H9 (cell line): ENCODE measurements at regions not wholly inside any gene's neighbourhood (a gene's known extent, or its start where the extent isn't known, plus 50 kb on each side); places are given as distances from the start of the nearest gene placed in this dataset.
"Not testable (repeated sequence)": the region's sequence is repeated elsewhere in the genome, so short reads cannot be mapped to it uniquely, and the experiment has no call there.

Source experiments
- DNase-seq: peaks from one replicate; pipeline ENCODE4 v3.0.0-alpha.2; 2017
- H2AFZ ChIP-seq: one replicate; pipeline ENCODE4 v1.6.1; 2013; ENCODE audit warnings: mild to moderate bottlenecking, low read length, control low read depth, moderate library complexity
- H2AK5ac ChIP-seq: 2 replicates; pipeline ENCODE4 v1.6.1; 2013; ENCODE audit warnings: low read length, control low read depth, mixed read lengths; ENCODE audit not compliant: insufficient read length
- H2BK120ac ChIP-seq: one replicate; pipeline ENCODE4 v1.6.1; 2013; ENCODE audit warnings: low read depth, mild to moderate bottlenecking, low read length, control low read depth, inconsistent platforms; ENCODE audit not compliant: poor library complexity, severe bottlenecking
- H2BK12ac ChIP-seq: 2 replicates; pipeline ENCODE4 v1.6.1; 2013; ENCODE audit warnings: low read length, control low read depth, mixed read lengths, low read depth; ENCODE audit not compliant: insufficient read length
- H2BK15ac ChIP-seq: 2 replicates; pipeline ENCODE4 v1.6.1; 2013; ENCODE audit warnings: low read depth, low read length, control low read depth
- H2BK20ac ChIP-seq: one replicate; pipeline ENCODE4 v1.6.1; 2013; ENCODE audit warnings: low read depth, mild to moderate bottlenecking, low read length, control low read depth, inconsistent platforms; ENCODE audit not compliant: poor library complexity, severe bottlenecking
- H2BK5ac ChIP-seq: 2 replicates; pipeline ENCODE4 v1.6.1; 2013; ENCODE audit warnings: low read length, control low read depth, mixed read lengths; ENCODE audit not compliant: insufficient read length
- H3K14ac ChIP-seq: 2 replicates; pipeline ENCODE4 v1.6.1; 2013; ENCODE audit warnings: low read length, control low read depth; ENCODE audit not compliant: insufficient read depth
- H3K18ac ChIP-seq: 2 replicates; pipeline ENCODE4 v1.6.1; 2013; ENCODE audit warnings: low read depth, mild to moderate bottlenecking, mixed read lengths, low read length, control low read depth; ENCODE audit not compliant: insufficient read length
- H3K23ac ChIP-seq: 2 replicates; pipeline ENCODE4 v1.6.1; 2013; ENCODE audit warnings: low read length, control low read depth, mixed read lengths, low read depth; ENCODE audit not compliant: insufficient read length
- H3K23me2 ChIP-seq: 2 replicates; pipeline ENCODE4 v1.6.1; 2013; ENCODE audit warnings: low read depth, mild to moderate bottlenecking, mixed read lengths, low read length, control low read depth; ENCODE audit not compliant: insufficient read length, poor library complexity, severe bottlenecking
- H3K27ac ChIP-seq: 2 replicates; pipeline ENCODE4 v1.5.1; 2013; ENCODE audit warnings: low read length, control low read depth, mixed read lengths, low read depth; ENCODE audit not compliant: insufficient read length
- H3K27me3 ChIP-seq: 2 replicates; pipeline ENCODE4 v1.6.1; 2013; ENCODE audit warnings: low read length, control low read depth, inconsistent platforms; ENCODE audit not compliant: insufficient read depth
- H3K4ac ChIP-seq: 2 replicates; pipeline ENCODE4 v1.6.1; 2013; ENCODE audit warnings: low read depth, mild to moderate bottlenecking, control low read depth, inconsistent platforms, low read length, moderate library complexity
- H3K4me1 ChIP-seq: 2 replicates; pipeline ENCODE4 v1.6.1; 2013; ENCODE audit warnings: low read length, control low read depth, inconsistent platforms; ENCODE audit not compliant: insufficient read depth
- H3K4me2 ChIP-seq: 2 replicates; pipeline ENCODE4 v1.6.1; 2013; ENCODE audit warnings: low read length, control low read depth, mixed read lengths; ENCODE audit not compliant: insufficient read length, insufficient read depth
- H3K56ac ChIP-seq: 2 replicates; pipeline ENCODE4 v1.6.1; 2013; ENCODE audit warnings: low read depth, mild to moderate bottlenecking, mixed read lengths, low read length, control low read depth; ENCODE audit not compliant: insufficient read length
- H3K79me1 ChIP-seq: 2 replicates; pipeline ENCODE4 v1.6.1; 2013; ENCODE audit warnings: low read depth, mild to moderate bottlenecking, moderate library complexity, low read length, control low read depth, inconsistent platforms; ENCODE audit not compliant: insufficient read depth, poor library complexity, severe bottlenecking
- H3K79me2 ChIP-seq: 2 replicates; pipeline ENCODE4 v1.6.1; 2013; ENCODE audit warnings: low read length, control low read depth, inconsistent platforms; ENCODE audit not compliant: insufficient read depth
- H3K9ac ChIP-seq: 2 replicates; pipeline ENCODE4 v1.6.1; 2013; ENCODE audit warnings: low read length, control low read depth, mixed read lengths; ENCODE audit not compliant: insufficient read length; ENCODE audit errors: extremely low read depth
- H3K9me3 ChIP-seq: one replicate; pipeline ENCODE4 v1.6.1; 2013; ENCODE audit warnings: low read depth, low read length, inconsistent platforms; ENCODE audit not compliant: control insufficient read depth
- H3T11ph ChIP-seq: one replicate; pipeline ENCODE4 v1.6.1; 2013; ENCODE audit warnings: mild to moderate bottlenecking, low read length, control low read depth, inconsistent platforms
- H4K20me1 ChIP-seq: one replicate; pipeline ENCODE4 v1.6.1; 2013; ENCODE audit not compliant: control insufficient read depth, insufficient read length, insufficient read depth
- H4K5ac ChIP-seq: 2 replicates; pipeline ENCODE4 v1.6.1; 2013; ENCODE audit warnings: low read depth, mild to moderate bottlenecking, mixed read lengths, low read length, control low read depth; ENCODE audit not compliant: insufficient read length
- H4K8ac ChIP-seq: replicated peaks from 2 replicates; pipeline ENCODE4 v1.6.1; 2013; ENCODE audit warnings: low read length, control low read depth, mixed read lengths, low read depth; ENCODE audit not compliant: insufficient read length
- H4K91ac ChIP-seq: 2 replicates; pipeline ENCODE4 v1.6.1; 2013; ENCODE audit warnings: low read depth, mild to moderate bottlenecking, moderate library complexity, mixed read lengths, low read length, control low read depth; ENCODE audit not compliant: insufficient read length
- H3K27ac Mint-ChIP-seq, 3 experiments: 2 replicates in 2 of 3; 3 replicates in 1 of 3; pipeline ENCODE4 v1.8.0; 2020 to 2021; ENCODE audit warnings: mixed read lengths in 3 of 3, mild to moderate bottlenecking in 1 of 3, moderate library complexity in 1 of 3
- H3K27me3 Mint-ChIP-seq: 2 replicates; pipeline ENCODE4 v1.8.0; 2021; ENCODE audit warnings: low read depth, mild to moderate bottlenecking, moderate library complexity, mixed read lengths
- H3K36me3 Mint-ChIP-seq, 3 experiments: 2 replicates in 2 of 3; 3 replicates in 1 of 3; pipeline ENCODE4 v1.8.0; 2020 to 2021; ENCODE audit warnings: low read depth in 3 of 3, mixed read lengths in 3 of 3; ENCODE audit not compliant: insufficient read depth in 1 of 3
- H3K4me1 Mint-ChIP-seq, 2 experiments: 2 replicates each; pipeline ENCODE4 v1.8.0; 2020; ENCODE audit warnings: mixed read lengths in 2 of 2
- H3K4me3 Mint-ChIP-seq, 2 experiments: 2 replicates in 1 of 2; 3 replicates in 1 of 2; pipeline ENCODE4 v1.8.0; 2020 to 2021; ENCODE audit warnings: mild to moderate bottlenecking in 2 of 2, mixed read lengths in 2 of 2, moderate library complexity in 1 of 2
- H3K9me3 Mint-ChIP-seq, 2 experiments: 2 replicates in 1 of 2; 3 replicates in 1 of 2; pipeline ENCODE4 v1.8.0; 2020; ENCODE audit warnings: mild to moderate bottlenecking in 2 of 2, mixed read lengths in 2 of 2, moderate library complexity in 1 of 2
- WGBS: extraction: QIAGEN DNeasy Blood & Tissue Kit; methylation state at CpG from one replicate; pipeline ENCODE4 v1.1.7; 2013; ENCODE audit warnings: missing lambda C conversion rate, low lambda C conversion rate, mixed read lengths; ENCODE audit not compliant: insufficient read length; ENCODE audit errors: extremely low coverage; 5-methylcytosine and 5-hydroxymethylcytosine counted together

DNA sequence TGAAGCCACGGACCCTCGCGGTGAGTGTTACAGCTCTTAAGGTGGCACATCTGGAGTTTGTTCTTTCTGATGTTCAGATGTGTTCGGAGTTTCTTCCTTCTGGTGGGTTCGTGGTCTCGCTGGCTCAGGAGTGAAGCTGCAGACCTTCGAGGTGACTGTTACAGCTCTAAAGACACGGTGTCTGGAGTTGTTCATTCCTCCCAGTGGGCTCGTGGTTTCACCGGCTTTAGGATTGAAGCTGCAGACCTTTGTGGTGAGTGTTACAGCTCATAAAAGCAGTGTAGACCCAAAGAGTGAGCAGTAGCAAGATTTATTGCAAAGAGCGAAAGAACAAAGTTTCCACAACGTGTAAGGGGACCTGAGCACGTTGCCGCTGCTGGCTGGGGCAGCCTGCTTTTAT, 313.7 kb upstream of the MAGI2 start:
- H4K8ac ChIP-seq, H3K56ac ChIP-seq, H3K23me2 ChIP-seq, H2BK20ac ChIP-seq, H2BK12ac ChIP-seq, H3K9ac ChIP-seq, H3K27ac ChIP-seq, H3K36me3 Mint-ChIP-seq, H2AK5ac ChIP-seq, H2BK120ac ChIP-seq, H3T11ph ChIP-seq, H3K4me1 Mint-ChIP-seq, H3K9me3 Mint-ChIP-seq, H3K9me3 ChIP-seq, H2BK5ac ChIP-seq, H3K27me3 ChIP-seq, H3K18ac ChIP-seq, H2BK15ac ChIP-seq, H3K4me1 ChIP-seq, H3K23ac ChIP-seq, H3K4ac ChIP-seq, H3K79me2 ChIP-seq, H3K4me2 ChIP-seq, H3K79me1 ChIP-seq, H3K27ac Mint-ChIP-seq, H2AFZ ChIP-seq, H4K20me1 ChIP-seq, H3K27me3 Mint-ChIP-seq, H4K91ac ChIP-seq, H4K5ac ChIP-seq, H3K14ac ChIP-seq, DNase-seq, H3K4me3 Mint-ChIP-seq: not testable (repeated sequence)
- WGBS = no CpG with 5 or more reads among the region's 14 CpGs
